ENCODE measurements at regions not wholly inside any gene's neighbourhood (a gene's known extent, or its start where the extent isn't known, plus 50 kb on each side); places are given as distances from the start of the nearest gene placed in this dataset.

- Histone ChIP-seq H2AFZ (ENCODE audit: low read length) (no peak overlapping the region), H4K20me1 (ENCODE audit: insufficient read depth, low read length) (no peaks in the 10 kb centered on the region), H3K27ac (ENCODE audit: extremely low read length, insufficient read depth, low read length) (no peak overlapping the region), H3K9ac (ENCODE audit: insufficient read depth, low read depth, low read length) (no peak overlapping the region), H3K4me1 (ENCODE audit: insufficient read depth, low read length) (peaks cover 35% of the 10 kb centered on the region), H3K9me3 (ENCODE audit: low read length) (no peaks in the 10 kb centered on the region), H3K4me2 (ENCODE audit: low read depth, low read length) (peak overlapping the region; percentile 67), H3K27me3 (ENCODE audit: control insufficient read depth in 1 of 2, insufficient read depth in 2 of 2, low read length in 2 of 2) (no peaks in the 10 kb centered on the region), H3K4me3 (replicated peaks in 1 of 3; ENCODE audit: insufficient read depth in 1 of 3, low read depth in 2 of 3, low read length in 3 of 3) (peak overlapping the region; percentile 3 to 32 (median 16); a peak in 1 of 6 replicates), H3K79me2 (ENCODE audit: insufficient read depth, low read length) (no peaks in the 10 kb centered on the region), H3K36me3 (replicated peaks in 1 of 2; ENCODE audit: control insufficient read depth in 1 of 2, insufficient read depth in 2 of 2, low read length in 2 of 2) (no peaks in the 10 kb centered on the region)
- DNase-seq (ENCODE audit: low spot score), result peak; percentile 85
- POLR2A ChIA-PET, result no interaction called here
- intact Hi-C loops (cut with micrococcal nuclease; ENCODE audit: unreplicated experiment) (loop anchor here (1.0 to 5.0 kb wide), 2 partner anchors 81 to 158 kb away; partner anchors contain the start of gene SQOR), in situ Hi-C loops (cut with HindIII; ENCODE audit: extremely low pct_ligation_motif_present, low pct_unique_long_range_greater_than_20kb) (no loop called here)
- CTCF ChIA-PET (ENCODE audit: low intra/inter-chr PET ratio, low total read pairs), result no interaction called here
- no TSS peak for BruUV-seq (replicated peaks)
- ATAC-seq, result peak; percentile 96
- 2% methylated on average over 6 of the region's 6 CpGs for WGBS (ENCODE audit: low lambda C conversion rate)
- peak; percentile 34 for FAIRE-seq
- TF ChIP-seq ZBTB1 (CRISPR knock-in tag; IDR thresholded peaks at IDR 0.05; ENCODE audit: borderline replicate concordance) (no peak), IRF1 (CRISPR knock-in tag; IDR thresholded peaks at IDR 0.05; ENCODE audit: low read depth) (no peak), ZNF121 (CRISPR knock-in tag; IDR thresholded peaks at IDR 0.05) (no peak), WIZ (CRISPR knock-in tag; IDR thresholded peaks at IDR 0.05) (no peak), E2F1 (CRISPR knock-in tag; IDR thresholded peaks at IDR 0.05) (no peak), ZNF547 (CRISPR knock-in tag; IDR thresholded peaks at IDR 0.05) (no peak), ZNF136 (CRISPR knock-in tag; IDR thresholded peaks at IDR 0.05; ENCODE audit: low read depth) (no peak), ZNF766 (CRISPR knock-in tag; IDR thresholded peaks at IDR 0.05; ENCODE audit: borderline replicate concordance) (no peak), ZNF740 (CRISPR knock-in tag; IDR thresholded peaks at IDR 0.05) (no peak), JUNB (CRISPR knock-in tag; IDR thresholded peaks at IDR 0.05; ENCODE audit: borderline replicate concordance) (no peak), THRA (CRISPR knock-in tag; IDR thresholded peaks at IDR 0.05; ENCODE audit: borderline replicate concordance) (no peak), ZNF609 (CRISPR knock-in tag; IDR thresholded peaks at IDR 0.05; ENCODE audit: borderline replicate concordance) (no peak), POGZ (CRISPR knock-in tag; IDR thresholded peaks at IDR 0.05) (no peak), ZNF589 (CRISPR knock-in tag; conservative IDR thresholded peaks at IDR 0.05) (no peak), LCORL (IDR thresholded peaks at IDR 0.05) (no peak), LCORL (CRISPR knock-in tag; IDR thresholded peaks at IDR 0.05) (0 out of 2 replicates have a peak, but pooled peaks have one; percentile 25), SAP130 (CRISPR knock-in tag; IDR thresholded peaks at IDR 0.05; ENCODE audit: low read depth) (peak; percentile 68)
Measured at GRCh38 chr15:45794712-45795439, 160.0 kb downstream of the SQOR start.
